HG03520 (cell line): ENCODE measurements at regions not wholly inside any gene's neighbourhood (a gene's known extent, or its start where the extent isn't known, plus 50 kb on each side); places are given as distances from the start of the nearest gene placed in this dataset.
"Not testable (repeated sequence)": the region's sequence is repeated elsewhere in the genome, so short reads cannot be mapped to it uniquely, and the experiment has no call there.

Experiments
- ATAC-seq: cut with Tn5 transposase; IDR thresholded peaks from one replicate; pipeline ENCODE4 v1.9.1; 2021; ENCODE audit warnings: mild to moderate bottlenecking, moderate library complexity; ENCODE audit not compliant: unreplicated experiment

DNA sequence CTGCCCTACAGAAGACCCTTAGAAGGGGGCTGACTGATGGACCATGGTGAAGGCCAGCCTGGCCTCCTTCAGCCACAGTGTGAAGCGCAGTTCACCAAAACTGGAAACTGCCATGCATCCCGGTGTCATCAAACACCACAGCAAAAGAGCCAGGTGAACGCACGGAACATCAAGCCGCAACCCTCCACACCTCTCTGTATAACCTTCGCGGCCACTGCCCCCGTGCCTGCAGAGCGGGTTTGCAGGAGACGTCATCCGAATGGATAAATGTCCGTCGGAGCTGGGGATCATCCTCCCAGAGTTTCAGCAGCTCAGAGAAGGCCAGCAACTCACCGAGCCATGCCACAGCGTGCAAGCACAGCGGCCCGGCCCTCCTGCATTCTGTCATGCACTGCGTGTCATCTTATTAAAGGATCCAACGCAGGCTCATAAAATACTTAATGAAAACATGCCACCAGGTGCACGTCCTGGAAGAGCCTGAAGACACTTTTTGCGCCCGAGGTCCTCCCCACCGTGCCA is 309.9 kb downstream of the BRD1 start:
- no peak for ATAC-seq

DNA sequence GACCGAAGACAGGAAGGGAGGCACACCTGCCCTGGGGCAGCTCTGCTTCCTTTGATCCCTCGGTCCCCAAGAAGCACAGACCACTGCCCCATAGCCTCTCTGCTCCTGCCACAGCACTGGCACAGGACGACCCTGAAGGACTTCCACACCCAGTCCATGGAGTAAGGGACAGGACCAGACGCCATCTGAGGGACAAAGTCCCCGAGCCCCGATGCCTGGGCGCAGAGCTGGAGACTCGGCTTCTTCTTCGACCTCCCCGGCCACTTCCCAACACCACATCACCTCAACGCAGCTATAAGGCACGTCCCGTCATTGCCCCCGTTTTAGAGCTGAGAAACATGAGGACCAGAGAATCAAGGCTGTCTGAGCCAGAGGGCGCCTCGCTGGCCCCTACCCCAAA is 310.5 kb downstream of the BRD1 start:
- no peak for ATAC-seq

DNA sequence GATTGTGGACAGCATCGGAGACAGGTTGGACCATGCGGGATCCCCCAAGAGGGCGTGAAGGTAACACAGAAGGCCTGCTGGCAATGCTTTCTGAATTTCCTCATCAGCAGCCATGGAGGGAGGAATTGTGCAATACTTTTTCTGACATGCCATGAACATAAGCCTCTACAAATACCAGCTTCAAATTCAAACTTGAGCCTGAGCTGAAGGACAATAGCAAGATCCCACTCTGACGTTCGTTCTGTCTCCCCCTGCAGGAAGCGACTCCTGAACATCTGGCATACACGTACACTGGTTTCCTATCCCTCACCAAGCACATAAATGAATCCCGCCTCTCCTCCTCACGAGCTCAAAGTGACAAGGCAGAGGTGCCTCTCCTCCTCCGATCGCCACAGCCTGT is 312.2 kb downstream of the BRD1 start:
- ATAC-seq = no peak

DNA sequence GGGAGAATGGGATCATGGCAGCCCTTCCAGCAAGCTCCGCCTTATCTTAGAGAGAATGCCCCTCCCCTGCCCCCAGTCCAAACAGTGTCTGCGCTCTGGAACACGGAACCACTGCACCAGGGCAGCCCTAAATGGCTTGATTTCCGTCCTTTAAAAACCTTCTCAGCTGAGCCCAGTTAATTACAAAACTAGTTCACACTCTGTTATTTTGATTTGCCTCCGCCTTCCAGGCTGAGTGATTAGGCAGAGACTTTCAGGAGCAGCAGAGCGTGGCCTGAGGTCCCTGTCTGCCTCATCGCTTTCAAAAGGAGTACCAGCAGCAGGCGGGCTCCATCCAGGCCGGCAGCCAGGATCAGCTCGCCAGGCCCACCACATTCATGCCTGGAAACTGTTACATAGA is 313.0 kb downstream of the BRD1 start:
- no peak for ATAC-seq

DNA sequence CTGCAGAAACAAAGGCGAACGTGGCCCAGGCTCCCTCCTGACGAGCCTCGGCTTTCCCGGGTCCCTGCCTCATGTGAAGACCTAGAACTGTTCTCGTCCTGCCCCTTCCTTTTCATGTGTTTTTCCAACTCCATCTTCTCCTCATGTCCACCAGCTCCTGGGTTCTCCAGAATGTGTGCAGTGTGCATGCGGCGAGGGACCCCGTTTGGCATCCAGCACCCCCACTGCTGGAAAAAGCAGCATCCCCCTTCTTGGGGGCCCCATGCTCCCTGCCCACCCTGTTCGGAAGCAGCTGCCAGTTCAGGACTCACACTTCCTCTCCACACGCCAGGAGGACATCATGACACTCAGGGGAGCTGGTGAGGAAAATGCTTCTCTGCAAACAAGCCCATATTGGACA is 313.5 kb downstream of the BRD1 start:
- ATAC-seq = no peak

DNA sequence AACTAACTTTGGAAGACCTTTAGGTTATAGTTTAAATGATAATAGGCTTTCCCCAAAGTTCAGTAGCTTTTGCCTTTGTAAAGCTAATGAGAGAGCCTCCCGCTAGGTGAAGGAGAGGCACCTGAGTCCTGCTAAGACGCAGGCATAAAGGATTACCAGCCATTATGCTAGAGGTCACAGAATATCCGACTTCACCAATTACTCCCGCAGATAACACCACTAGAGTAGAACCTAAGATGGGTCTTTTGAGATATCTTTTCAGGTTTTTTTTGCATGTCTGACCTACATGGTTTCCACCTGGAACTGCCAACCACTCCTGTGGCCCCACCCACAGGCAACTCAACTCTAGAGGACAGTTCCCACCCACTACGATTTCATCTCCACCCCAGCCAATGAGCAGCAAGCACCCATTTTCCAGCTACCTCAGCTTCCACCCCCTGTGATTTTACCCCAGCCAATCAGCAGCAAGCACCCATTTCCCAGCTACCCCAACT is 314.3 kb downstream of the BRD1 start:
- no peak for ATAC-seq

DNA sequence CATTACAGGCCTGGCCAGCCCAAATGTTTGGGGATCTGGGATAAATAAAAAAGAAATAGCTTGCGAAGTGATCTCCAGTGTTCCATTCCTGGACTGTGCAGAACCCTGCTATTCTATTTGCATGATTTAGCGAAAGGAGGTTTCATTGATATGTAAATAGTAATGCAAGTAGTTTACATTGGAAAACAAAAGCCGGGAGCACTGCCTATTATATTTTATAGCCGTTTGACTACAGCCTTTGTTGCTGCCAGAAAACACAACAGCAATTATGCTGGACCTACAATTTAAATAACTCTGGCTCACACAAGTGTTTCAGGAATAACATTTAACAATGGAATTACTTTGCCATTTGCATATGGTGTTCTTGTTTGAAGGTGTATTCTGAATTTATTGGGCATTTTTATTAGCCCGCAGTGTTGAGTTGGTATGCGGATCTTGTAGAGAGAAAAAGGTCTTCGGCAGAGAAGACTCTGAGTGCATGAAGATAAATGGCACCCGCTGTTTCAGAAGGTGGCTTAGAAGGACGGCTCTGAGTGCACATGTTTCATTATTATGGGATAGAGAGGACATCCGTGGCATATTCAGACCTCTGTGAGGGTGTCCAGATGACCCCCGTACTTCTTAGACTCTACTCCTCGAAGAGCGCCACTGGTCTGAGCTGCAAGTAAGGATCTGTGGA is 315.0 kb downstream of the BRD1 start:
- ATAC-seq = no peak

DNA sequence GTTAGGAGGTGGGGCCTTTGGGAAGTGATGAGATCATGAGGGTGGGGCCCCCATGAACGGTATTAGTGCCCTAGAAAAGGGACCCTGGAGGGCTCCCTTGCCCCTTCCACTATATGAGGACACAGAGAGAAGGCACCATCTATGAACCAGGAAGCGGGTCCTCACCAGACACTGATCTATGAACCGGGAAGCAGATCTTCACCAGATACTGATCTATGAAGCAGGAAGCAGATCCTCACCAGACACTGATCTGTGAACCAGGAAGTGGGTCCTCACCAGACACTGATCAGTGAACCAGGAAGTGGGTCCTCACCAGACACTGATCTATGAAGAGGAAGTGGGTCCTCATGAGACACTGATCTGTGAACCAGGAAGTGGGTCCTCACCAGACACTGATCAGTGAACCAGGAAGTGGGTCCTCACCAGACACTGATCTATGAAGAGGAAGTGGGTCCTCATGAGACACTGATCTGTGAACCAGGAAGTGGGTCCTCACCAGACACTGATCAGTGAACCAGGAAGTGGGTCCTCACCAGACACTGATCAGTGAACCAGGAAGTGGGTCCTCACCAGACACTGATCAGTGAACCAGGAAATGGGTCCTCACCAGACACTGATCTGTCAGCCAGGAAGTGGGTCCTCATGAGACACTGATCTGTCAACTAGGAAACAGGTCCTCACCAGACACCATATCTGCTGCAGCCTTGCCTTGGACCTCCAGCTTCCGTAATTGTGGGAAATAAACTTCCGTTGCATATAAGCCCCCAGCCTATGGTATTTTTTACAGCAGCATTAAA is 316.1 kb downstream of the BRD1 start:
- ATAC-seq = not testable (repeated sequence)

DNA sequence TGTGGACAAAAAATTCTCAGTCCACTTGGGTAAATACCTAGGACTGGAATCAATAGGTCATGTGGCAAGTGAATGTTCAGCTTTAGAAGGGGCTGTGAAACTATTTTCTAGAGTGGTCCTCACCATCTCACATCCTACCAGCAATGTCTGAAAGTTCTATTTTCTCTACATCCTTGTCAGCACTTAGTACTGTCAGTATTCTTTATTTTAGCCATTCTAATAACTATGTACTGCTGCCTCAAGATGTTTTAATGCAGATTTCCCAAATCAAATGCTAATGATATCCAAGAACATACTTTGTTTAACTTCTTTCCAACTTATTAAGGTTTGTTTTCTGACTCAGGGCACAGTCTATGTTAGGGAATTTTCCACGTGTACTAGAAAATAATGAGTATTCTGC is 317.0 kb downstream of the BRD1 start:
- ATAC-seq = no peak

DNA sequence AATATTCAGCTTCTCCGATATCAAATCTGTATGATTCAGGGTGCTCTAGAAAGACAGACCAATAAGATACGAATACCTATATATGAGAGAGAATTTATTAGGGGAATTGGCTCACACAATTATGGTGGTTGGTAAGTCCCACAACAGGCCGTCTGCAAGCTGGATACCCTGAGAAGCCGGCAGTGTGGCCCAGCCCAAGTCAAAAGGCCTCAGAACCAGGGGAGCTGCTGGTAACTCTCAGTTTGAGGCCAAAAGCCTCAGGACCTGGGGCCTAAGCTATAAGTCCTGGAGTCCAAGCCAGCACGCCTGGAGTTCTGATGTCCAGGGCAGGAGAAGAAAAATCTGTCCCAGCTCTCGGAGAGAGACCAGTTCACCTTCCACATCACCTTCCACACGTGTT is 318.7 kb downstream of the BRD1 start:
- no peak for ATAC-seq

DNA sequence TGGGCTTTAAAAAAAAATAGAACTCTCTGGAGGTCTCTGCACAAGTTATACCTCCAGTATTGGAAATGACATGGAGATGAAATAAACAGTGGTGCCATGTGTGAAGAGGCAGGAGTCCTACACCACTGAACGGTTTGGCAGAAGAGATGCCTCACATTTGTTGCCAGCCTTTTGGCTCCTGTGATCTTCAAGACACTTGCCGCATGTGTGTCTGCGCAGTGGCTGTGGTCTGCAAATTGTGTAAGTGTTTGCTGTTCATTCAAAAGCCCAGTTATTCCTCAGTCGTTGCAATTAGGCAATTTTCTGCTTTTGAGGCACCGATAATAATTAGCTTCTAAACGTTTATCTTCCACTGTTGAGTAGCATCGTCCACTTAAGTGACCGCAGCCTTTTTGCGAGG is 319.1 kb downstream of the BRD1 start:
- ATAC-seq = no peak

DNA sequence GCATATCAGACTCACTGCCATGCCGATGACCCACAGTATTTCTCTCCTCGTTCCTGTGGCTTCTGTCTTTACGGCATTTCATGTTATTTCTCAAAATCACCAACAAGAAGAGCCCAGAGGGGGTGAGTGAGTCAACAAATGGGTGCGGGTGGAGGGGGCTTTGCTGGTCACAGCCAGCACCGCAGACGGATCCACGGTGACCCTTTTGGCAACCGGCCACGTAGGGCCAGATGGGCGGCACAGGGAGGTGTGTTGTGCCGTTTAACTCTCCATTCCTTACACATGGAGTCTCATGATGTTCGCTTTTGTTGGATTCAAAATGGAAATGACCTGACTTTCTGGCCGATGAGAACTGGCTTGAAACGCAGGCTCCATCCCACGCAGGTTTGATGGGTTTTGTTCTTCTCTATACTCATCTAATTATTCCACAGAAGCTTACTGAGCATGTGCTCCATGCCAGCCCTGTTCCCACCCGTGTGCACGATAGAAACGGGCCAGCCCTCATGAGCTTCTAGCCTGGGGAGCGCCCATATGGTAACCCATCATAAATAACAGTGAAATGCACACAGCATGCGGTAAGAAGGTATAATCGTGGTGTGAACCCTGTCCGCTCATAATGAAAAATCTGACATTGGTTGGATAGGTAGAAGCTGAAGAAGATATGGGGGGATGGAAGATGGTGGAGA is 319.9 kb downstream of the BRD1 start:
- ATAC-seq = no peak

DNA sequence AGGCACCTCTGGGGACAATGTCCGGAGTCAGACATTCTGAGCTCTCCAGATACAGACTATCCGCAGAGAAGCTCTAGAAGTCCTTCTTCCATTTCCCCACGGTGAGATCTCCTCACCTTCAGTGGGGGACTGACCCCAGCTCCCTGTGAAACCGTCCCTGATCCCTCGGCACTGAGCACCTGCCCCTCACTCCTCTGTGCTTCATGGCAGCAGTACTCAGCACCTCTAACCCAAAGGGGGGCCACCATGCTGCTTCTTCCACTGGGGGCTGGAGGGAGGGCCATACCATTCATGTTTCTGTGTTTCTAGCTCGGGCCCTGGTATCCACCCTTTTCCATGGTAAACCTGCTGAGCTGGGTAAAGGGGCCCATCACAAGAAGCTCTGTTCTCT is 321.7 kb downstream of the BRD1 start:
- no peak for ATAC-seq

DNA sequence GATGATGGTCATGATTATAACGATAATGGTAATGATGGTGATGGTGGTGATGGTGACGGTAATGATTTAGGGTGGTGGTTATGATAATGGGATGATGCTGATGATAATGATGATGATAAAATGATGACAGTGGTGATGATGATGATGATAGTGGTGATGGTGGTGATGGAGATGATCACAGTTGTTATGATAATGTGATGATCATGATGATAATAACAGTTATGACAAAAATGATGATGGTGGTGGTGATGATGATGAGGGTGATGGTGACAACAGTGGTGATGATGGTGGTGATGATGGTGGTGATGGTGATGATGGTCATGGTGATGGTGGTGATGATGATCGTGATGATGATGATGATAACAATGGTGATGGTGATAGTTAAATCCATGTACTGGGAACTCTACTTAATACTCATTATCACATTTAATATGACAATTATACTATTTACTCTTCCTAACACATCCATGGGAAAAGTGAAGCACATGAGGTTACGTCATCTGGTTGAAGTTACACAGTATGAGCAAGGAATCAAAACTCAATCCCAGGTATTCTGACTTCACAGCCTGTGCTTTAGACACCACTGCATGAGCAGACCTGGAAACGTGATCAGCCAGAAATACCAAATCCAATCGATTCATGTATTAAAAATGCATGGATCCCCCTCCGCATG is 322.2 kb downstream of the BRD1 start:
- ATAC-seq = no peak

DNA sequence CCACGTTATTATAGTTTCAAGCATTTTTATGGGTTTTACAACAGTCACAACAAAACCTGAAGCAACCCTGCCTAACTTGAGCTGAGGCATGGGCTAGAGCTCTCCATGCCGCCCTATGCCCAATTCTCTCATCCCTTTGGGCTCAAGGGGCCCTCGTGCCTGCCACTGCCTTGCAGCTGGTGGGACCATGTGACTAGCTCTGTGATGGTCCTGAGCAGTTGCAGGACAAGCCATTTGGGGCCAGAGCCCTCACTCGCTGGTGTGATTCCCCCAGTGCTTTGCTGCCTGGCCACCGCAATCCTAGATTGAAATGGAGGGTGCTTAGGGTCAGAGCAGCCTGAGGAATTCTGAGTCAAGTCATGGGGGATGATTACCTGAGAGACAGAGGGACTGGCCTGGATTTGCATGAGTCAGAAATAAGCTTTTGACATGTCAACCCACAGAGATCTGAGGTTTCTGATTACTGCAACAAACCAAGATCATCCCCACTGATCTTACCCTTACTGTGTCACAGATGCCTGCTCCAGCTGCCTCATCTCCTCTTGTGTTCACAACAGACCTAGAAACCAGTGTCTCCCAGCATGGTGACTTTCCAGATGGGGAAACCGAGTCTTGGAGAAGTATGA is 323.7 kb downstream of the BRD1 start:
- ATAC-seq = no peak

DNA sequence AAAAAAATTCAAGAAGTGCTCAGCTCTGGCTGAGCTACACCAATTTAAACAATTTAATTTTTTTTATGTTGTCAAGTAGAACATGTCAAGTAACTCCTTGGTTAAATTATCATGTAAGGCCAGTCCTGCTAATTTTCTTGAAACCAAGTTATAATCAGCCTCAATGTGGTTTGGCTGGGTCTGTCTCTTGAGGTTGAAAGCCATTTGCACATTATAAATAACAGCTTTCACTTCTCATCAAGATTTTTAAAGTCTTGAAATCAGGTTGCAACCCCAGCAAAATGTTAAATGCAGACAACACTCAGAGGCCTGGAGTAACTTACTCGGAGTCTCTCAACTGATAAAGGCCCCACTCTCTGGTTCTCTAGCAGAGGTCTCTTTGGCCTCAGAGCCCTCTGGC is 324.4 kb downstream of the BRD1 start:
- no peak for ATAC-seq

DNA sequence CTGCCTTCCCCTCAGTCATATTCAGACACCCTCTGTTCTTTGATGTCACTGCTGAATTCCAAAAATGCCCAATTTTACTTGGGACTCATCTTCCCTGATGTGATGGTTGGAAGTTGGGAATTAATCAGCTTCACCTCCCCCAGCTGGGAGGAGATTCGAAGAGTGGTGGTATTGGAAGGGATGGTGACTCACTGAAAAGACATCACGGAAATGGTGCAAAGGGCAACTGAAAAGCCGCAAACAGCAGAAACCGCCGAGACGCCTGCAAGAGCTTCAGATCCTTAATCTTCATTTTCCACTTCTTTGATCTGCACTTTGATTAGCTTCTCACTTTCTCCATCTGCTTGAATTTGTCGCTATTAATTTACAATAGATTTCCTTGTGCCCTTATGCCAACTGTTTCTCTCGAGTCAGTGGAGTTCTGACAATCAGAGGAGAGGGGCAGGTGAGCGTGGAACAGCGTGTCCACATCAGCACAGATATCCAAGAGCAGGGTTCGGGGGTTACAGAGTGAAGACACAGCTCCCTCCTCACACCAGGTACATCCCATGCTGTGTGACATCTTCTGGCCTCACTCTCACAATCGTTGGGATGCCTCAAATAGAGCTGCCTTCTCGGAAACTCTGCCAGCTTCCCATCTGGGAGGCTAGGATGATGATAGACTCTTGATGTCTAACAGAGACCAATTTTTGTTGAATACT is 325.4 kb downstream of the BRD1 start:
- ATAC-seq = no peak

DNA sequence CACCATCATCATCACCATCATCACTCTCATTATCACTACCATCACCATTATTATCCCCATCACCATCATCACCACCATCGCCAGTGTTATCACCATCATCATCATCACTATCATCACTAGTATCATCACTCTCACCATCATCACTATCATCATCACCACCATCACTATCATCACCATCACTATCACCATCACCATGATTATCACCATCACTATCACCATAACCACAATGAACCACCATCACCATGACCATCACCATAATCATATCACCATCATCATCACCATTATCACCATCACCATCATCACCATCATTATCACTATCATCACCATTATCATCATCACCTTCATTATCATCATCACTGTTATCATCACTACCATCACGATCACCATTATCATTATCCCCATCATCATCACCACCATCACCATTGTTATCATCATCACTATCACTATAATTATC is 326.7 kb downstream of the BRD1 start:
- ATAC-seq = no peak

DNA sequence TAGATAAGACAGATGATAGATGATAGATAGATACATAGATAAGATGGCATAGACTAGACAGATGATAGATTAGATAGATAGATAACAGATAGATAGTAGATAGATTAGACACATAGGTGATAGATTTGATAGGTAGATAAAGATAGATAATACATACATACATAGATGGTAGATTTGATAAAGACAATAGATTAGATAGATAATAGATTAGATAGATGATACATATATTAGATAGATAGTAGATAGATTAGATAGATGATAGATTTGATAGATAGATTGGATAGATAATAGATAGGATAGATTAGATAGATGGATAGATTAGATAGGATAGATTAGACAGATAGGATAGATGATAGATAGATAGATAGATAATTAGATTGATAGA is 327.6 kb downstream of the BRD1 start:
- ATAC-seq = no peak
